DND-41 (cell line): ENCODE measurements at regions not wholly inside any gene's neighbourhood (a gene's known extent, or its start where the extent isn't known, plus 50 kb on each side); places are given as distances from the start of the nearest gene placed in this dataset.

Experiments
- ATAC-seq: fragments of 200-7000 bp; cut with Tn5 transposase; 3 replicates; pipeline ENCODE4 v1.9.1; 2021; ENCODE audit warnings: low read depth; ENCODE audit not compliant: insufficient read depth
- DNase-seq: peaks from one replicate; pipeline ENCODE4 v3.0.0-alpha.2; 2020
- H2AFZ ChIP-seq: 2 replicates; pipeline ENCODE4 v1.6.0; 2012; ENCODE audit warnings: low read depth, low read length
- H3K27ac ChIP-seq: 2 replicates; pipeline ENCODE4 v1.5.1; 2012; ENCODE audit warnings: low read length, inconsistent platforms
- H3K27me3 ChIP-seq: fragments of 200-600 bp; sonication (generic); 2 replicates; pipeline ENCODE4 v1.6.0; 2012; ENCODE audit warnings: low read length, mild to moderate bottlenecking, inconsistent platforms; ENCODE audit not compliant: insufficient read depth, poor library complexity
- H3K36me3 ChIP-seq: 2 replicates; pipeline ENCODE4 v1.5.1; 2012; ENCODE audit warnings: low read length, inconsistent platforms; ENCODE audit not compliant: insufficient read depth
- H3K4me1 ChIP-seq: 2 replicates; pipeline ENCODE4 v1.5.1; 2012; ENCODE audit warnings: mild to moderate bottlenecking, low read length; ENCODE audit not compliant: insufficient read depth
- H3K4me2 ChIP-seq: 2 replicates; pipeline ENCODE4 v1.6.0; 2012; ENCODE audit warnings: mild to moderate bottlenecking, moderate library complexity, low read length, inconsistent platforms; ENCODE audit not compliant: insufficient read depth
- H3K4me3 ChIP-seq, 2 experiments: fragments of 200-600 bp in 1 of 2; shearing (Covaris generic) in 1 of 2; 2 replicates each; pipeline ENCODE4 v1.5.1; 2012 to 2016; ENCODE audit warnings: inconsistent platforms in 2 of 2, low read length in 2 of 2, mild to moderate bottlenecking in 2 of 2, low read depth in 1 of 2, moderate library complexity in 1 of 2
- H3K79me2 ChIP-seq: 2 replicates; pipeline ENCODE4 v1.6.0; 2012; ENCODE audit warnings: low read length, inconsistent platforms; ENCODE audit not compliant: insufficient read depth
- H3K9ac ChIP-seq: 2 replicates; pipeline ENCODE4 v1.6.0; 2012; ENCODE audit warnings: low read depth, mild to moderate bottlenecking, inconsistent platforms, low read length, moderate library complexity
- H3K9me3 ChIP-seq: 2 replicates; pipeline ENCODE4 v1.5.1; 2012; ENCODE audit warnings: low read length, moderate library complexity, mild to moderate bottlenecking, inconsistent platforms; ENCODE audit not compliant: insufficient read depth, severe bottlenecking
- H4K20me1 ChIP-seq: 2 replicates; pipeline ENCODE4 v1.6.0; 2012; ENCODE audit warnings: low read length; ENCODE audit not compliant: insufficient read depth
- CTCF ChIP-seq: IDR thresholded peaks from 2 replicates; pipeline ENCODE4 v1.5.1; 2012; ENCODE audit warnings: borderline replicate concordance, low read length, moderate library complexity, mild to moderate bottlenecking; ENCODE audit not compliant: poor library complexity, severe bottlenecking; ENCODE audit errors: extremely low read depth
- EZH2 ChIP-seq: IDR thresholded peaks from 3 replicates; pipeline ENCODE4 v1.6.1; 2012; ENCODE audit warnings: borderline replicate concordance, low read depth, mild to moderate bottlenecking, moderate library complexity, low read length, inconsistent platforms; ENCODE audit not compliant: severe bottlenecking

- Histone ChIP-seq H3K9ac (no peak overlapping the region), H3K4me2 (no peak overlapping the region), H3K36me3 (no peaks in the 10 kb centered on the region), H2AFZ (no peak overlapping the region), H3K27me3 (peaks cover 9% of the 10 kb centered on the region), H3K27ac (no peak overlapping the region), H4K20me1 (no peaks in the 10 kb centered on the region; the same call in 1 of the 2 replicates), H3K4me1 (no peaks in the 10 kb centered on the region), H3K4me3 (no peak overlapping the region), H3K79me2 (no peaks in the 10 kb centered on the region), H3K9me3 (no peaks in the 10 kb centered on the region)
- ATAC-seq (no peak), DNase-seq (no peak)
- TF ChIP-seq CTCF, result no peak
- no peak for TF ChIP-seq EZH2
These were observed 406.5 kb upstream of the SHH start for GRCh38 chr7:156218544-156219306.

- Histone ChIP-seq H3K36me3 (no peaks in the 10 kb centered on the region), H3K79me2 (no peaks in the 10 kb centered on the region), H2AFZ (no peak overlapping the region), H4K20me1 (no peaks in the 10 kb centered on the region; the same call in 1 of the 2 replicates), H3K27me3 (peaks cover 9% of the 10 kb centered on the region), H3K9ac (no peak overlapping the region), H3K27ac (no peak overlapping the region), H3K4me2 (no peak overlapping the region), H3K4me3 (no peak overlapping the region), H3K9me3 (no peaks in the 10 kb centered on the region), H3K4me1 (no peaks in the 10 kb centered on the region)
- ATAC-seq (no peak), DNase-seq (no peak)
- no peak for TF ChIP-seq CTCF
- TF ChIP-seq EZH2, result no peak
These were observed 405.5 kb upstream of the SHH start for GRCh38 chr7:156217803-156218202.

- ATAC-seq, result no peak
These were observed 396.8 kb upstream of the SHH start for GRCh38 chr7:156209087-156209486.

More at GRCh38 chr7:156209087-156209486, 396.8 kb upstream of the SHH start:
- H2AFZ ChIP-seq, result no peak overlapping the region
- no peaks in the 10 kb centered on the region for H3K36me3 ChIP-seq
- no peaks in the 10 kb centered on the region for H3K9me3 ChIP-seq
- no peak overlapping the region for H3K27ac ChIP-seq
- H3K79me2 ChIP-seq, result no peaks in the 10 kb centered on the region
- no peak overlapping the region for H3K4me2 ChIP-seq
- H3K4me3 ChIP-seq, result no peak overlapping the region
- peaks cover 2% of the 10 kb centered on the region for H3K27me3 ChIP-seq
- H4K20me1 ChIP-seq, result no peaks in the 10 kb centered on the region
- DNase-seq, result no peak
- TF ChIP-seq EZH2 (no peak), CTCF (no peak)
- no peaks in the 10 kb centered on the region for H3K4me1 ChIP-seq
- H3K9ac ChIP-seq, result no peak overlapping the region
